Progenitor cell of endocrine pancreas (in vitro differentiated cells): ENCODE measurements at regions not wholly inside any gene's neighbourhood (a gene's known extent, or its start where the extent isn't known, plus 50 kb on each side); places are given as distances from the start of the nearest gene placed in this dataset.

Experiments
- DNase-seq: peaks from one replicate; pipeline ENCODE4 v3.0.0; 2021; ENCODE audit warnings: low spot score; ENCODE audit not compliant: unreplicated experiment
- H3K27ac Mint-ChIP-seq: 2 replicates; pipeline ENCODE4 v1.8.0; 2021; ENCODE audit warnings: mild to moderate bottlenecking, moderate library complexity, mixed read lengths
- H3K27me3 Mint-ChIP-seq: 2 replicates; pipeline ENCODE4 v1.8.0; 2021; ENCODE audit warnings: mixed read lengths
- H3K36me3 Mint-ChIP-seq: 2 replicates; pipeline ENCODE4 v1.8.0; 2022; ENCODE audit warnings: mixed read lengths; ENCODE audit not compliant: insufficient read depth
- H3K4me1 Mint-ChIP-seq: 2 replicates; pipeline ENCODE4 v1.8.0; 2021; ENCODE audit warnings: low read depth, mixed read lengths
- H3K4me3 Mint-ChIP-seq: 2 replicates; pipeline ENCODE4 v1.8.0; 2021; ENCODE audit warnings: low read depth, mild to moderate bottlenecking, moderate library complexity, mixed read lengths
- H3K9me3 Mint-ChIP-seq: 2 replicates; pipeline ENCODE4 v1.8.0; 2021; ENCODE audit warnings: low read depth, mixed read lengths
- CTCF ChIP-seq: fragments of 200-600 bp; sonication (generic); IDR thresholded peaks from one replicate; pipeline ENCODE4 v1.5.0; 2021; ENCODE audit warnings: antibody characterized with exemption, mild to moderate bottlenecking; ENCODE audit not compliant: unreplicated experiment

- DNase-seq: no peak
- no peak overlapping the region for H3K27ac Mint-ChIP-seq
- no peak overlapping the region for H3K4me3 Mint-ChIP-seq
- no peaks in the 10 kb centered on the region for H3K4me1 Mint-ChIP-seq
- TF ChIP-seq CTCF: no peak
- no peaks in the 10 kb centered on the region for H3K36me3 Mint-ChIP-seq
- no peaks in the 10 kb centered on the region for H3K27me3 Mint-ChIP-seq
- peaks cover 16% of the 10 kb centered on the region for H3K9me3 Mint-ChIP-seq
Measured at GRCh38 chr5:118279540-118280294, 708.6 kb downstream of the DTWD2 start.

- Mint-ChIP-seq H3K27ac (no peak overlapping the region), H3K4me1 (no peaks in the 10 kb centered on the region), H3K27me3 (no peaks in the 10 kb centered on the region), H3K4me3 (no peak overlapping the region), H3K9me3 (peaks cover 7% of the 10 kb centered on the region), H3K36me3 (no peaks in the 10 kb centered on the region)
- DNase-seq: no peak
- no peak for TF ChIP-seq CTCF
Measured at GRCh38 chr5:118270526-118270925, 717.8 kb downstream of the DTWD2 start.

GRCh38 chr5:118258223-118258622, 730.1 kb downstream of the DTWD2 start:
- no peak for DNase-seq
- Mint-ChIP-seq H3K9me3 (no peaks in the 10 kb centered on the region), H3K36me3 (no peaks in the 10 kb centered on the region), H3K27ac (no peak overlapping the region), H3K4me3 (no peak overlapping the region), H3K4me1 (peaks cover 3% of the 10 kb centered on the region), H3K27me3 (no peaks in the 10 kb centered on the region)
- no peak for TF ChIP-seq CTCF

GRCh38 chr5:118257066-118257465, 731.3 kb downstream of the DTWD2 start:
- Mint-ChIP-seq H3K27ac (no peak overlapping the region), H3K4me3 (no peak overlapping the region), H3K4me1 (peaks cover 3% of the 10 kb centered on the region), H3K36me3 (no peaks in the 10 kb centered on the region), H3K9me3 (no peaks in the 10 kb centered on the region), H3K27me3 (no peaks in the 10 kb centered on the region)
- TF ChIP-seq CTCF: no peak
- no peak for DNase-seq

GRCh38 chr5:118253225-118254061, 734.9 kb downstream of the DTWD2 start:
- no peak overlapping the region for H3K4me3 Mint-ChIP-seq
- no peak for DNase-seq
- peaks cover 3% of the 10 kb centered on the region for H3K4me1 Mint-ChIP-seq
- no peaks in the 10 kb centered on the region for H3K27me3 Mint-ChIP-seq
- no peak overlapping the region for H3K27ac Mint-ChIP-seq
- peaks cover 28% of the 10 kb centered on the region for H3K9me3 Mint-ChIP-seq
- no peak for TF ChIP-seq CTCF
- H3K36me3 Mint-ChIP-seq: no peaks in the 10 kb centered on the region
